HG03060 (cell line): ENCODE measurements at regions not wholly inside any gene's neighbourhood (a gene's known extent, or its start where the extent isn't known, plus 50 kb on each side); places are given as distances from the start of the nearest gene placed in this dataset.

Experiments
- ATAC-seq: cut with Tn5 transposase; IDR thresholded peaks from one replicate; pipeline ENCODE4 v1.9.1; 2021; ENCODE audit warnings: low read depth, moderate number of reproducible peaks; ENCODE audit not compliant: unreplicated experiment

DNA sequence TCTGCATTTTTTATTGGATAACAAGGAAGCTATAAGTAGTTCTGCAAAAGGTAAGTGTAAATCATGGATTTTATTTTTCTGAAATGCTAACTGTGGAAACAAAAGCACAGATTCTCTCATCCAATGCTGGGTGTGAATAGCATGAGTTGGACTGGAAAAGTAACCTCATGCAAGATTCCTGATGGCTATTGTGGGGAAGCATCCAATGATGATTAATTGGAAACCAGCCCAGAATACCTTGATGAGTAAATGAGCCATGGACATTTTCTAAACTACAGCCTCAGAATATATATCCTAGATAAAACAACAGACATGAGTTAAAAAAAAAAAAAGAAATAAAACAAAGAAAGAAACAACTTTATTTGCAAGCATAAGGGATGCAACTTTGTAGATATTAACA lies 934.6 kb downstream of the CCSER2 start:
- ATAC-seq = no peak

DNA sequence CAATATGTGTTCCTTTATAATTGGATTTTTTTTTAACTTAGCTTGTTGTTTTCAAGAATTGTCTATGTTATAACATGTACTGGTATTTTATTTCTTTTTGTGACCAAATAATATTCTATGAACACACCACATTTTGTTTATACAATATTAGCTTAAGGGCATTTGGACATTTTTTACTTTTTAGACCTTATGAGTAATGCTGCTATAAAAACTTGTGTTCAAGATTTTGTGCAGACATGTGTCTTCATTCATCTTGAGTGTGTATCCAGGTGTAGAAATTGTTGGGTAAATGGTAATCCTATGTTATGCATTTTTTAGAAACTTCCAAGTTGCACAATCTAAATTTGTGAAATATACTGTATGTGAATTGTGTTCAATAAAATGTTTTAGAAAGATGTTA lies 936.7 kb downstream of the CCSER2 start:
- no peak for ATAC-seq

GRCh38 chr10:85266808-85267207 lies 938.4 kb downstream of the CCSER2 start:
- no peak for ATAC-seq

GRCh38 chr10:85280014-85280413 lies 951.6 kb downstream of the CCSER2 start:
- no peak for ATAC-seq

DNA sequence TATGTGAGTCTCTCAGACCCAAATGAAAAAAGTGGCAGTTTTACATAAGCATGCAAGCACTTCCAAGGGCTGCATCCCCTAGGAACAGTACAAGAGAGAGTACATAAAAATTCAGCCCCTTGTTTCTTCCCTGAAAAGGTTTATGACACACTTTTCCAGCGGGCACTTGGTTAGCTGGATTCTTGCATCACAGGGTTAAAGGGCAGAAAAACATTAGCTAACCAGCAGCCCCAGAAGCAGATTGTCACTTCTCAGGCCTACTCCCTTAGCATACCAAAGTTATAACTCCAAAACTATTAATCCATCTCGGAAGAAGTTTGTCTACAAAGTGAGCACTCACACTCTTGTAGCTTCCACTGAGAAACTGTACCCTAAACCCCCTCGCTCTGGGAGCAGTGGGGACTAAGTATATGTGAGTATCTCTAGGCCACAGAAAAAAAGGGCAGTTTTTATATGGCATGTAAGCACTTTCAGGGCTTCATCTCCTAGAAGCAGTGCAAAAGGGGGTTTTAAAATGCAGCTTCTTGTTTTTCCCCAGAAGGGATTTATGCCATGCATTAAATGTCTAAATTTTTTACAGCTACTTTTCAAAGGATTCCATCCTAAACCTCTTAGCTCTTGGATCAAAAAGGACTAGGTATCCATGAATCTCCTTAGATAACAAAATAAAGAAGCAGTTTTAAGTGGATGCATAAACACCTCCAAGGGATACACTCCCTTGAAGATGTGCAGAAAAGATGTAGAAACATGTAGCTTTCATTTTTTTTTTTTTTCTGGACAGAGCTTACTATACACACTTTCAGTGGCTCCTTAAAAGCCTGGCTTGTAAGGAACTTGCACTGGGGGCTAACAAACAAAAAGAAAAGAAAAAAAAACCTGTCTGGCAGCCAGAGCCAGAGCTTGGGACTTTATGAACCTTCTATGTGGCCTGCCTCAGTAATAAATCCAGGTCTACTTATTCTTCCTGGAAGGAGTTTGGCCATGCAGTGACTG lies 956.7 kb downstream of the CCSER2 start:
- ATAC-seq = no peak

DNA sequence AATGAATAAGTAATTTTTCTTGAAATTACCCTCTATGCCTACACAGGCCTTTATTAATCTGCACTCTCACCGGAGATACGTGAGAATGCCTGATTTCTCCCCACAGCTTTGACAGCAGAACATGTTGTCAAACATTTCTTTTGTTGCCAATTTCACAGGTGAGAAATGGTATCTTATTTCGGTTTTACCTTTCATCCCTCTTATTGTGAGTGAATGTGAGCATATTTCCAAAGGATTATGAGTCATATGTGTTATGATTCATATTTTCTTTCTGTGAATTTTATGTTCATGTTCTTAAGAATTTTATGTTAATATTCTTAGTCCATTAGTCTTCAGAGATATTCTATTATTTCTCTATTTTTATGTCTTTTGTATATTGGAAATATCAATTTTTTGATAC lies 965.1 kb downstream of the CCSER2 start:
- no peak for ATAC-seq

DNA sequence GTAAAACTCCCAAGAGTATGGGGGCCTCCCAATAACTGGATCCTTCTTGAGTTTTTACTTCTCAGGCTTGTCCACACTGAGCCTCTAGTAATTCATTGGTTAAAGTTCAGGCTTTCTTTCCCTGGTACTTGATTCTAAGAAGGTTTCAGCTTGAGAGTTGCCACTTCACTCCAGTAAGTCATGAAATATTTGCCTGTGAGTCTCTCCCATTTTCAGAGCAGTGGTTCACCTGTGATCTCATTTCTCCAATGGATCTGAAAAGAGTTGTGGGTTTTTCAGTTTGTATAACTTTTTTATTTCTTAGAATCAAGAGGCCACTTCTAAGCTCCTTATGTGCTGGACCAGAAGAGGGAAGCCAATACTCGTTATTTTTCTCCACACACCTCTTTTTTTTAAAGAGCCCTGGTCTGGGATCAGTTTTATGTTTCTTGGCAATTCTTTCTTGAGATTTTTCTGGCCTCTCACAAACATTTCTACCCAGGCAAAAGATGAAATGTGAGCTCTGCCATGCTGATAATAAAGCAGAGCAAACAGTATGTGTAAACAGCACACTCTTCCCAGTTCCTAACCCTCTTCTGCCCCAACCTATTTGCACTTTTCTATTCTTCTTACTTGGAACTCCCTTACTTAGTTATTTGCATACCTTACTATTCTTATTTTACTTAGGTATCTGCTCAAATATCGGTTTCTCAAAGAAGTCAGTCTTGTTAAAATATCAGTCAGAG lies 983.4 kb downstream of the CCSER2 start:
- no peak for ATAC-seq

- ATAC-seq = no peak
Observed at GRCh38 chr10:85315657-85316056, 987.3 kb downstream of the CCSER2 start.

- ATAC-seq = no peak
Observed at GRCh38 chr10:85316276-85316675, 987.9 kb downstream of the CCSER2 start.

GRCh38 chr10:85317827-85318226 lies 989.4 kb downstream of the CCSER2 start:
- ATAC-seq = no peak

GRCh38 chr10:85318809-85319807 lies 990.7 kb downstream of the CCSER2 start:
- no peak for ATAC-seq

DNA sequence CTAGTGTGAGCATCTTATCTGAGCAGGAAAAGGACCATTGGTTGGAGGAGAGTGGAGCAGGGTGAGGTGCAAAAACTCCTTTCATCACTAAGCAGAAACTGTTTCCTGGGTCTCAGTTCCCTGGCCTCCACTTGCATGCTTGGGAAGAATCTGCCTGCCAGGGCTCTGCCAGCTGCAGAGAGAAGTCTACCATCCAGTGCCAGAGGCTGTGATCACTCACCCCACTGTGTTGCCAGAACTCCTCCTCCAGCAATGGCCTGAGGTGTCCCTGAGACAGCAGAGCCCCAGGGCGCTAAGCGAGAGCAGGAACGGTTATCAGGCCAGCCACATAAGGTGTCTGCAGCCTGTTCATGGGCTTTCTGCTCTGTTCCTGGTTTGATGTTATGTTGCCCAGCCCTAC lies 991.4 kb downstream of the CCSER2 start:
- ATAC-seq = no peak

DNA sequence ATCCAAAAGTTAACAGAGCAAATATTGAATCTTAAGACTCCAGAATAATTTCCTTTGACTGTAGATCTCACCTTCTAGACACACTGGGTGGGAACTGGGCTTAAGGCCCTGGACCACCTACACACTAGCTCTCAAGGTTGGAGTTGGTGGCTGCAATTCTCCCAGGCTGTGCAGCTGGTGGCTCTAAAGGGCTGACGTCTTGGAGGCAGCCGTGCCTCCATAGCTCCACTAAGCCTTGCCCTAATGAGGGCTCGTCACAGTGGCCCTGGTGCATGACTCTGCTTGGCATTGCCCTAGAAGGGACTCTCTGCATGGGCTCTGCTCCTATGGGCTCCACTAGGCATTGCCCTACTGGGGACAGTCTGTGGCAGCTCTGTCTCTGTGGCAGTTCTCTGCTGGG lies 1005.2 kb downstream of the CCSER2 start:
- no peak for ATAC-seq

DNA sequence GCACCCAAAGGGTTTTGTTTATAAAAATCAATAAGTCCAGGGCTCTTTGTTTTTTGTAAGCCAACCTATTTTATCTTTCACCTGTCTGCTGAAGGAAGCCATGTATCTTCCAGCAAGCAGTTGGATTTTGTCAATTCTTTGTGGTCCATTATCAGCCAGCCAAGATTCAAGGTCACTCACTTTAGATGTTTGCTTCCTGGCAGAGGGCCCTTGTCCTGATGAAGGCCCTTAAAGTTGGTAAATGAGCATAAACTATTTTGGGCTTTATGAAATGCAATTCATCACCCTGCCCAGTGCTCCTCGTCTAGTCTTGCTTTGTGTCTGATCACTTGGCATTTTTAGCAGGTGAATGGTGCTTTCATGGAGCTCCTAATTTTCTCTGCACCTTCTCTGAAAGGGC lies 1004.2 kb downstream of the GRID1 start:
- ATAC-seq = no peak

GRCh38 chr10:85377029-85377806 lies 989.4 kb downstream of the GRID1 start:
- ATAC-seq = no peak

DNA sequence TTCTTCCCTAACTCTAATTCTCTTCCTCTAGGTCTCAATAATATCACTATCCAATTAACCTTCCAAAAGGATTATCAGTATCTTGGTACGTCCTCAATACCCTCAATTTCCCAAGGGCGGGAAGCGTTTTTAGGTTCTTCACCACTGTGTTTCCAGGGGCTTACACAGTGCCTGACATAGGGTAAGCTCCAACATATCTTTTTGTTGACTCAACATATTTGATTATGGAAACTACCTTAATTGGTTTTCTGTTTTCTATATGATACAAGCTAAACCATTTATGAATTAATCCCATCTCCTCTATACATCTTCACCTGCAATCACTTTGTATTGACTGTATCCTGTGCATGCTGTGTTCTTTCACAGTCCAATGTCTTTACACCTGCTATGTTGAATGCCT lies 987.3 kb downstream of the GRID1 start:
- no peak for ATAC-seq

GRCh38 chr10:85400981-85401695 lies 965.5 kb downstream of the GRID1 start:
- no peak for ATAC-seq

- ATAC-seq = no peak
Observed at GRCh38 chr10:85402541-85402940, 964.1 kb downstream of the GRID1 start.

DNA sequence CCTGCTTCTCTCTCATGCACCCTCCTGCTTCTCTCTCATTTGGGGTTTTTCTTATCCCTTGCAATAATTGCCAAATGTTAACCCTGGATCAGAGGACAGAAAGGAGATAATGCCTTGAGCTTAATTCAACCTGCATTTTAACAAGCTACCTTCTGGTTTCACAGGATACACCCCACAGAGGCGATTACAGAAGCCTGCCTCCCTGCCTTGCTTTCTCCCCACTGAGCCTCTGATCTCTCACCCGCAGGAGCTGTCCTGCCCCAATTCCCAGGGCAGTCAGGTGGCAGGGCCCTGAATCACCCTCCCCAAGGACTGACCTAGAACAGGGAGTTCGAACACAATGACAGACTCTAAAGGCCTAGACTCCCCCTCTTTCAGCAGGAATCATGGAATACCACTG lies 959.5 kb downstream of the GRID1 start:
- ATAC-seq = no peak
